HG03520 (cell line): ENCODE measurements at regions not wholly inside any gene's neighbourhood (a gene's known extent, or its start where the extent isn't known, plus 50 kb on each side); places are given as distances from the start of the nearest gene placed in this dataset.

ENCODE experiments used
- ATAC-seq: cut with Tn5 transposase; IDR thresholded peaks from one replicate; pipeline ENCODE4 v1.9.1; 2021; ENCODE audit warnings: mild to moderate bottlenecking, moderate library complexity; ENCODE audit not compliant: unreplicated experiment

GRCh38 chr17:79478841-79479240 lies 132.0 kb downstream of the RBFOX3 start:
- no peak for ATAC-seq

GRCh38 chr17:79478051-79478461 lies 132.8 kb downstream of the RBFOX3 start:
- ATAC-seq: no peak

DNA sequence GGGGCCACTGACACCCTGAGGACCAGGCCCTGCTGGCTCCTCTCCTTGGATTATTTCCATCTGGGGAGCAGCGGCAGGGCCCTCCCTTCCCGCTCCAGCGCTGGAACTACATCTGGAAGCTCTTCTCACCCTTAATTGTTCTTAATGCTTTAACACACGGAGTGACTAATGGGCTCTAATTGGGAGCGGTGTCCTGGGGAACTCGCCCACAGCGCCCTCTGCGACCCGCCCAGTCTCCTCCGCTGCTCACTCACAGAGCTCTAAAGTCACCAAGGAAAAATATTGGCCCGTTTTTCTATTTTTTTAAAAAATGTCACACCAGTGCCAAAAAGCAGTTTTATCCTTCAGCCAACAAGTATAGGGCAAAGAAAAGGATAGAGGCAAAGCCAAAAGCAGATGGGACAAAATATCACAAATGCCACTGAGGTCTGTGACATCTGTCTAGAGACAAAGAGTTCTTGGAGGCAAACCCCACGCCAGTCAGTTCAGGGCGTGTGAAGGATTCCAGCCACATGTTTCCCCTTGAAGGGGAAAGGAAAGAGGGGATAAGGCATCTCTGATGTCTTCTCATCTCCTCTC lies 134.7 kb downstream of the RBFOX3 start:
- ATAC-seq: no peak

DNA sequence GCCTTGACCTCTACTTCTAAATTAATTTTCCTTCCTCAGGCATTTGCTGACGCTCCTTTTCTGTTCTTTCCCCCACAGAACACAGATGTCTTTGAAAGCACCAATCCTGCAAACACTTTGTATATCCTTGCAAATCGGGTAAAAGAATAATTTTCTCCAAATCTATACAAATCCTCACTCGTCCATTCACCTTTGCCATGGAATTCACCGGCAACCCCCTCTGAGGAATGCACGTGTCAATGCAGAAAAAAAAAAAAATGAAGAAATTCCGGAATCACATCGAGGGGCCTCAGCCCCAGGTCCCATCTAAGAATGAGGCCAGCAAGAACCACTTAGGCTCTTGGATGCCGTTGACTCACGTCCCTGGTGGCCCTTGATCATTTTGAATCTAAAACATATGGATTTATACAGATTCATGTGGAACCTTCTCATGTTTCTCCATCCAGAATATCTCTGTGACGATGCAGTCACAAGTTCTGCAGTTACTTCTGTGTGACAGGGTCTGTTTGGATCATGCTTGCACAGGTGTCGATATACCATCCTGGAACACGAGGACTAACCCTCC lies 136.9 kb downstream of the RBFOX3 start:
- ATAC-seq: no peak

GRCh38 chr17:79473111-79473875 lies 137.6 kb downstream of the RBFOX3 start:
- no peak for ATAC-seq

DNA sequence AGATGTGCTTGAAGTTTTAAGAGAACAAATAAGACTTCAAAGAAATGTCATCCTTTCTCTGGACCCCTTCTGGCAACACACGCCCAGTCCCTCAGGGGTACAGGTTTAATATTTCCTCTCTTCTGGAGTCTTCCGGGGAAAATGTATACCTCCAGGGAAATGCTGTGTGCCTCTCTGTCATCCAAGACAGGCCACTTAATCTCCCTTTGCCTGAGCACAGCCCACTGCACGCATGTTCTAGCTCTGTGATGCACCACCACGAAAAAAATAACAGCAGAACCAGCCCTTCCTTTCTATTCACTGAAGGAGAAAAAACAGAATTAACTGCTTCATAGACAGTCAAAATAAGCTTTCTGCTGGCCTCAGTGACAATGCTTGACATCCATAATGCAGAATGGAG lies 140.1 kb downstream of the RBFOX3 start:
- ATAC-seq: no peak

DNA sequence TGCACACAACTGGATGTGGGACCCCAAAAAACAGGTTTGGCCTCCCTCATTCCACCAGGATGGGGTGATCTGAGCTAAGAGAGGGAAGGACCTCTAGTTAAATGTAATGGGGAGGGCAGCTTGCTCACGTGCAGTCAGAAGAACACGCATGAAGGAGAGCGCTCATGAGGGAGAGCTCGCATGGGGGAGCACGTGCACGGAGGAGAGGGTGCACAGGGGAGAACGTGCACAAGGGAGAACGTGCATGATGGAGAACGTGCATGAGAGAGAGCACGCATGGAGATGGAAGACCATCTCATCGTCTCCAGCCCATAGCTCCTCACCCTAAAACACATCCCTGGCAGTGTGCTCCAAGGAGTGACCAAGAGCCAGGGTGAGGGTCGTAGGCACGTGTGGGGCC lies 141.2 kb downstream of the RBFOX3 start:
- ATAC-seq: no peak

GRCh38 chr17:79468183-79468944 lies 142.5 kb downstream of the RBFOX3 start:
- ATAC-seq: no peak

DNA sequence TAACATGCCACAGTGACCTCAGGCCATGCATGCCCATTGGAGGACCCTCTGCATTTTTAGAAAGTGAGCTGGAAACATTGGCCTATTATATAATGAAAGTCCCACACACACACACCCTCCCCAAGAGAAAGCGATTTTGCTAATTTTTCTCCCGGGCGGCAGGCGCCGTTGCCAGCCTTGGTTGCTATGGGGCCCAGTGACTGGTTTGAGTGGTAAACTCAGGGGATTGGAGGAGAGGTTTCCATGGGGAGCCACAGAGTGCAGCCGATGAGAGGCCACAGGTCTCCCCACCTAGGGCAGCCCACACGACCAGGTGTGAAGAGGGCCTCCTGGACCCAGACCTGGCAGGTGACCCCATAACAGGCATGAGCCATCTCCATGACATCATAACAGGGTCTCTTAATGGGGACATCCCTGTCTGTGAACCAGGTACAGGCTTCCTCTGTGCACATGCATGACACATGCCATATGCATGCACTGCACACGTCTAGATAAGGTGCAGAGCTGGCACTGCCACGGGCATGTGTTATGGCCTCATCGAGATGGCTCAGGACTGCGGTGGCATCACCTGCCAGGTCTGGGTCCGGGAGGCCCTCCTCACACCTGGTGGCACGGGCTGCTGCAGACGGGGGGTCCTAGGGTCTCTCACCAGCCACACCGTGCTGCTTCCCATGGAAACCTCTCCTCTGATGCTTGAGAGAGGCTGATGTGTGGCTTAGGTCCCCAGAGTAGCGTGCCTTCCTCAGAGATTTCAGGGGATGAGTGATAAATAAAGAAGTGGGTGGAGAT lies 144.1 kb downstream of the RBFOX3 start:
- ATAC-seq: no peak

DNA sequence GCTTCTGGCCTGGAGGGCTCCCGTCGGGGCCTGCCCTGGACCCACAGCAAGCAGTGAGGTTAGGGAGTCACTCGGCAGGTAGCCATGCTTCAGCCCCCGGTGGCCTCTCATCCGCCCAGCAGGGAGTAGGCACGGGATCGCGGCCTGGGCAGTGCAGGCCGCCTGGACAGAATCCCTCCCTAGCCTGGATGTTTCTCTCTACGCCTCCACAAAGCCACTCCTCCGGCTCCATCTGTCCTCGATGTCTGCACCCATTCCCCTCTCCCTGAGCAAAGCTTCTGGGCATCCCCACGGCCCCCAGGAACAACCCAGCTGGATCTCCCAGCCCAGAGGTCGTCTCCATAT lies 145.2 kb downstream of the RBFOX3 start:
- ATAC-seq: no peak

- no peak for ATAC-seq
Measured at GRCh38 chr17:79465011-79465680, 145.7 kb downstream of the RBFOX3 start.

DNA sequence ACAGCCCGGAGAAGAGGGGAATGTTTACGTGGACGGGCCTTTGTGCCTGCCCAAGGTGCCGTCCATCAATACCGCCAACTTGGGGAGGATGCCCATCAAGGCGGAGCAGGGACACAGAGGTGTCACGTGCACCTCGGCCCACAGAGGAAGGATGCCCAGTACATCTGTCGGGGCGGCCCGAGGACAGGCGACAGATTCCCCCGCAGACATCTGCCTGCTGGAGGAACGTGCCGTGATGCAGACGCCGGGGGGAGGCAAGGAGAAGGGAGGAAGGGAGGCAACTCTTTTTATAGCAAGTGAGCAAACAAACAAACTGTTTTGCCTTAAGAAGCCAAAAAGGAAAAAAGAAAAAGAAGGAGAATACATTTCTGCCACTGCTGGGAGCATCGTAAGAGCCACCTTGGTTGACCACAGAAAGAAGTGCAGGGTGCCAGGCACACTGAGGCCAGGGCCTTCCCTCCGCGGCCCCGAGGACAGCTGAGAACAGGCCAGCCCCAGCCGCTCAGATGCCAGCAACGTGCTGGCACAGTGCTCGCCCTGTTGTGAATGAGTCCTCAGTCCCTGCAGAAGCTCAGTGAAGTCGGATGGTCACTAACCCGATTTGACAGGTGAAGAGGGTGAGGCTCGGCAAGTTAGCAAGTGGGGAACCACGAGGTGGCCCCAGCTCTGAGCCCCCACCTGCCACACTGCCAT lies 146.4 kb downstream of the RBFOX3 start:
- no peak for ATAC-seq

DNA sequence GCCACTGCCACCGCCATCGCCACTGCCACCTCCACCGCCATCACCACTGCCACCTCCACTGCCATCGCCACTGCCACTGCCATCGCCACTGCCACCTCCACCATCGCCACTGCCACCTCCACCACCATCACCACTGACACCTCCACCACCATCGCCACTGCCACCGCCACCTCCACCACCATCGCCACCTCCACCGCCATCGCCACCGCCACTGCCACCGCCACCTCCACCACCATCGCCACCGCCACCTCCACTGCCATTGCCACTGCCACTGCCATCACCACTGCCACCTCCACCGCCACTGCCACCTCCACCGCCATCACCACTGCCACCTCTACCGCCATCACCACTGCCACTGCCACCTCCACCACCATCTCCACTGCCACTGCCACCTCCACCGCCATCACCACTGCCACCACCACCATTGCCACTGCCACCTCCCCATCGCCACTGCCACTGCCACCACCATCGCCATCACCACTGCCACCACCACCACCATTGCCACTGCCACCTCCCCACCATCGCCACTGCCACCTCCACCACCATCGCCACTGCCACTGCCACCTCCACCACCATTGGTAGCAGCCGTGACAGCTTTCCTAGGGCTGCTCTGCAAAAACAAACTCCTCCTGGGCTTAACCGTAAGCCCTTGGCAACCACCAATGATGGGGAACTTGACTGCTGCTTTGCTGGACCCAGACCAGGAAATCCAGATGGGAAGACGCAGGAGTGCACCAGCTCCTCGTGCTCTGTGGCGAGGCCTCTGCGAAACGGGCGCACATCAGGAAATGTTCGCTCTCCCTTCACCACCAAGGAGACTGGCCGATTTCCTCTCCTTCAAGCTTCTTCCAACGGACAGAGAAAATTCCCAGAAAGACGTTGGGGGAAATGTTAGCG lies 147.2 kb downstream of the RBFOX3 start:
- no peak for ATAC-seq

- no peak for ATAC-seq
Measured at GRCh38 chr17:79461041-79461440, 149.8 kb downstream of the RBFOX3 start.

GRCh38 chr17:79459846-79460245 lies 151.0 kb downstream of the RBFOX3 start:
- ATAC-seq: no peak

GRCh38 chr17:79459003-79459655 lies 151.7 kb downstream of the RBFOX3 start:
- no peak for ATAC-seq

- ATAC-seq: no peak
Measured at GRCh38 chr17:79458356-79458755, 152.5 kb downstream of the RBFOX3 start.

GRCh38 chr17:79457889-79458288 lies 153.0 kb downstream of the RBFOX3 start:
- ATAC-seq: no peak
